ENCODE measurements at regions not wholly inside any gene's neighbourhood (a gene's known extent, or its start where the extent isn't known, plus 50 kb on each side); places are given as distances from the start of the nearest gene placed in this dataset.

DNA sequence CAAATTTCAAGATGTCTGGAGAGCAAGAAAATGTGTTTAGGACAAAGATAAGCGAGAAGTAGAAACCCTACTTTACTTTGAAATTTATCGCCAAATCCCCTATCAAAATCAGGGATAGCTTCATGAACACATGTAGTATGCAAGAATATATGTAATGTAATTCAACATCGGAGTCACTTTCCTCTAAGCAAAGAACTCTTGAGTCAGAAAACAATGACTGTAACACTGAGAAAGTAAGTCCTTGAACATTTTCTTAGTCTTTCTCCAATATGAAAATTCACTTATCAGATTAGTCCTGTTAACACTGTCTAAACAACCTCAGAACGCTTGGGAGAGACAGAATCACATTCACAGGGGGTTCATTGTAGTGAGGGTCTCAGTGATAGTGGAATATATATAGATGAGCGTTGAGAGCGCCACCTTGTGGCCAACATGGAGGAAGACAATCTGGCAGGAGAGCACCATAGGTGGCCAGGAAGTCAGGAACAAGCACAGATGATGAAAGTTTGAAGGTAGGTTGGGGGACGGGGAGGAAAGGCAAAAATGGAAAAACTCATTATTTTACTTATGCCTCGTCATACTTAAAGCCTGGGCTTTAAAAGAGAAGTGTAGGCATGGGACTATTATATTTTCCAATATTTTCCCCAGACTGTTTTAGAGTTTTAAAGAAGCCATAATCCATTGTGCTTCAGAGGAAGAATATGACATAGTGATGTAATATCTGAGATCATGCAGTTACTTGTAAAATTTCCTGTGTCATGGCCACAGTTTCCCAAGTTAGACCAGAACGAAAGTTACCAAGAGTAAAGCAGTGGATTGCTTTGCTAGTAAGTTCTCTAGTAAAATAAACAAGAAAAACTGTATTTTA is 115.5 kb upstream of the GNAI1 start:
- TF ChIP-seq, protein P1, sequence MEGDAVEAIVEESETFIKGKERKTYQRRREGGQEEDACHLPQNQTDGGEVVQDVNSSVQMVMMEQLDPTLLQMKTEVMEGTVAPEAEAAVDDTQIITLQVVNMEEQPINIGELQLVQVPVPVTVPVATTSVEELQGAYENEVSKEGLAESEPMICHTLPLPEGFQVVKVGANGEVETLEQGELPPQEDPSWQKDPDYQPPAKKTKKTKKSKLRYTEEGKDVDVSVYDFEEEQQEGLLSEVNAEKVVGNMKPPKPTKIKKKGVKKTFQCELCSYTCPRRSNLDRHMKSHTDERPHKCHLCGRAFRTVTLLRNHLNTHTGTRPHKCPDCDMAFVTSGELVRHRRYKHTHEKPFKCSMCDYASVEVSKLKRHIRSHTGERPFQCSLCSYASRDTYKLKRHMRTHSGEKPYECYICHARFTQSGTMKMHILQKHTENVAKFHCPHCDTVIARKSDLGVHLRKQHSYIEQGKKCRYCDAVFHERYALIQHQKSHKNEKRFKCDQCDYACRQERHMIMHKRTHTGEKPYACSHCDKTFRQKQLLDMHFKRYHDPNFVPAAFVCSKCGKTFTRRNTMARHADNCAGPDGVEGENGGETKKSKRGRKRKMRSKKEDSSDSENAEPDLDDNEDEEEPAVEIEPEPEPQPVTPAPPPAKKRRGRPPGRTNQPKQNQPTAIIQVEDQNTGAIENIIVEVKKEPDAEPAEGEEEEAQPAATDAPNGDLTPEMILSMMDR (IDR thresholded peaks at IDR 0.05) = peak; percentile 13 to 63 (median 62)
- TF ChIP-seq POLR2A (IDR thresholded peaks at IDR 0.05) = no peak

All from Peyer's patch (tissue), 4 donors.